Left ventricle myocardium inferior (tissue), 1 donor: ENCODE measurements at regions not wholly inside any gene's neighbourhood (a gene's known extent, or its start where the extent isn't known, plus 50 kb on each side); places are given as distances from the start of the nearest gene placed in this dataset.
A peak's percentile ranks its signal among the peaks of the same experiment; 100 is the strongest.

Experiments used
- DNase-seq: peaks from one replicate; pipeline ENCODE4 v3.0.0-alpha.2; 2020
- H3K27ac ChIP-seq: fragments of 200-600 bp; replicated peaks from 2 replicates; pipeline ENCODE4 v1.8.0; 2021
- H3K27me3 ChIP-seq: fragments of 200-600 bp; 2 replicates; pipeline ENCODE4 v1.8.0; 2021; ENCODE audit warnings: low read depth
- H3K36me3 ChIP-seq: fragments of 200-600 bp; 2 replicates; pipeline ENCODE4 v1.8.0; 2021
- H3K4me1 ChIP-seq: fragments of 200-600 bp; 2 replicates; pipeline ENCODE4 v1.8.0; 2021
- H3K4me3 ChIP-seq: fragments of 200-600 bp; 2 replicates; pipeline ENCODE4 v1.8.0; 2021; ENCODE audit warnings: mild to moderate bottlenecking, moderate library complexity
- H3K9me3 ChIP-seq: fragments of 200-600 bp; replicated peaks from 2 replicates; pipeline ENCODE4 v1.8.0; 2021
- CTCF ChIP-seq: fragments of 200-600 bp; IDR thresholded peaks from 2 replicates; pipeline ENCODE4 v1.8.0; 2021; ENCODE audit warnings: antibody characterized with exemption, mild to moderate bottlenecking, borderline replicate concordance
- intact Hi-C: fragments of 100-400 bp; cut with micrococcal nuclease; formaldehyde crosslinking; loops from one replicate; pipeline ENCODE4 v1.11.0; 2022
- donor health status: DM: no; HTN: yes; CAD: no; lungs with severe emphysema.

DNA sequence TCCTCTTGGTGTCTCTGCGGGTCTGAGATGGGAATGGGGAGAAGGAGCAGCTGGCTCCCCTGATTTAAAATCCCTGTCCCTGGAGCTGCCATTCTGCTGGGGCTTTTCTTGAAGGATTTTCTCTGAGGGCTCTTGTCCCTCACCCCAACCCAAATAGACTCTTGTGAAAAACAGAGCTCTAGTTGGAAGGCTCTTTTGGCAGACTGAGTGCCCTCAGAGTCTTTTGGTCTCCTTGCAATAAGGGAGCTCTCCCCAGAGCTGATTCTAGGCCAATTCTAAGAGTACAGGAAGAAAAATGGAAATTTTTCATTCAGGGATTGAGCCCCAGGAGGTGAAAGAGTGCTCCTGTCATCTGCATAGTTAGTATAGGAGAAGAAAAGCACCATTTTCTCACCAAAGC lies 238.3 kb downstream of the COG6 start:
- Histone ChIP-seq H3K27me3 (no peaks in the 10 kb centered on the region), H3K4me3 (no peak overlapping the region), H3K36me3 (no peaks in the 10 kb centered on the region), H3K27ac (peak overlapping the region; percentile 66), H3K4me1 (peaks cover 23% of the 10 kb centered on the region), H3K9me3 (no peaks in the 10 kb centered on the region)
- no peak for TF ChIP-seq CTCF
- no peak for DNase-seq
- intact Hi-C loops, result no loop called here

DNA sequence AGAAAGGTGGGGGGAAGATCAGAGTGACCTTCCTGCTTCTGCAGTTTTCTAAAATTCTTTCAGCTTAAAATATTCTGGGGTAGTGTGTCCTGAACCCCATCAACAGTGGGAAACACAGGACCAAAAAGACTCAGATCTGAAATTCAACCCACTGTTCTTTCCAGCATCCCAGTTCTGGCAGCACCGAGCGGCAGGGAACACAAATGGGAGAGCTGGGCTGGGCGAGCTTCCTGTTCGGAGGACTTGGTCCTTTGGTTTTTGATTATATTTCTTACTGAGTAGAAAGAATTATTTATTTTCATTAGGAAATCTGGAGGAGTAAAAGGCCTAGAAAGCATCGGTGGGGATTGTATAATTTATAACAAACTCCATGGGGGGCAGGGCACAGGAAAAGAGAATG lies 239.1 kb downstream of the COG6 start:
- TF ChIP-seq CTCF, result no peak
- H3K4me1 ChIP-seq, result peaks cover 17% of the 10 kb centered on the region
- H3K4me3 ChIP-seq, result no peak overlapping the region
- H3K9me3 ChIP-seq, result no peaks in the 10 kb centered on the region
- no peak for DNase-seq
- peak overlapping the region; percentile 66 for H3K27ac ChIP-seq
- H3K27me3 ChIP-seq, result no peaks in the 10 kb centered on the region
- H3K36me3 ChIP-seq, result no peaks in the 10 kb centered on the region
- intact Hi-C loops, result no loop called here

DNA sequence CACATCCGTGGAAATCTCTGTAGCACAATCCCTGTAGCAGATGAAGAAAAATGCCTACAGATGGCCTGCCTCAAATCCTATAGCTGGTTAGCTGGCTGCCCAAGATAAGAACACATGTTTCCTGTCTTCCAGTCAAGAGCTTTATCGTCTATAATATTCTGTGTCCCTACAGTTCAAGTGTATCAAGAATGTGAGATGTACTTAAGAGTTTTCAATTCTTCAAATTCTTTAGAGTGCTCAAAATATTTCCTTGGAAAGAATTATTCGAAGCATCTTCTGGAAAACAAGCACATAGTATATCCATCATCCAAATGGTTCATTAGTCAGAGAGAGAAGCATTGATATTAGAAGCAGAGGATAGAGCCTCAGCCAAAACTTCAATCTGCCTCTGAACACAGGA lies 239.8 kb downstream of the COG6 start:
- no peak overlapping the region for H3K4me3 ChIP-seq
- H3K4me1 ChIP-seq, result peaks cover 23% of the 10 kb centered on the region
- no peaks in the 10 kb centered on the region for H3K27me3 ChIP-seq
- intact Hi-C loops, result no loop called here
- H3K27ac ChIP-seq, result peak overlapping the region; percentile 66
- no peaks in the 10 kb centered on the region for H3K9me3 ChIP-seq
- no peak for TF ChIP-seq CTCF
- no peak for DNase-seq
- H3K36me3 ChIP-seq, result no peaks in the 10 kb centered on the region

DNA sequence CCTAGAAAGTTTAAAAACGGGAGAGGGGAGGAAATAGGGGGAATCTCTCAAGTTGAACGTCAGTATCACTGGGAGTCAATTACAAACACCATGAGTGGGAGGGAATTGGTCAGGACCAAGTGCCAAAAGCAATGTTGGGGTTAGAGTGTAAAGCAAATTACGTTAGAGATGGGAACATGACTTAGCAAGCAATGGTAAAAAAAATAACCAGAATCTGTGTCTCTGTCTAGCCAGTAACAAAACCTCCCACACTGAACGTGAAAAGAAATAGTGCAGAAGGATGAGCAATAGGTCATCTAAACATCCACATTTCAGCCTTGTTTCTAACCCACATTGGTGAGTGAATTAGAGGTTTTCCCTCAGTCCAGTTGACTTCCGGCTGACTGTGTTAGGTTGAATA lies 242.2 kb downstream of the COG6 start:
- Histone ChIP-seq H3K36me3 (no peaks in the 10 kb centered on the region), H3K9me3 (no peaks in the 10 kb centered on the region), H3K4me3 (no peak overlapping the region), H3K4me1 (peaks cover 25% of the 10 kb centered on the region), H3K27me3 (no peaks in the 10 kb centered on the region), H3K27ac (no peak overlapping the region)
- intact Hi-C loops, result no loop called here
- no peak for TF ChIP-seq CTCF
- no peak for DNase-seq

GRCh38 chr13:39900106-39900750 lies 244.8 kb downstream of the COG6 start:
- no peak for DNase-seq
- Histone ChIP-seq H3K27ac (peak overlapping the region; percentile 48), H3K27me3 (no peaks in the 10 kb centered on the region), H3K4me3 (no peak overlapping the region), H3K36me3 (no peaks in the 10 kb centered on the region), H3K9me3 (no peaks in the 10 kb centered on the region), H3K4me1 (peaks cover 15% of the 10 kb centered on the region)
- no peak for TF ChIP-seq CTCF
- intact Hi-C loops, result no loop called here
